NCI-H82 treated with DMSO at 0.1 percent for 48 hours (cell line): ENCODE measurements at regions not wholly inside any gene's neighbourhood (a gene's known extent, or its start where the extent isn't known, plus 50 kb on each side); places are given as distances from the start of the nearest gene placed in this dataset.

Experiments
- DNase-seq: peaks from one replicate; lab custom pipeline; 2025; ENCODE audit not compliant: unreplicated experiment; lab: John Stamatoyannopoulos, UW

- DNase-seq = no peak
Observed at GRCh38 chr1:69499203-69499803, 68.4 kb upstream of the LRRC7 start.

DNA sequence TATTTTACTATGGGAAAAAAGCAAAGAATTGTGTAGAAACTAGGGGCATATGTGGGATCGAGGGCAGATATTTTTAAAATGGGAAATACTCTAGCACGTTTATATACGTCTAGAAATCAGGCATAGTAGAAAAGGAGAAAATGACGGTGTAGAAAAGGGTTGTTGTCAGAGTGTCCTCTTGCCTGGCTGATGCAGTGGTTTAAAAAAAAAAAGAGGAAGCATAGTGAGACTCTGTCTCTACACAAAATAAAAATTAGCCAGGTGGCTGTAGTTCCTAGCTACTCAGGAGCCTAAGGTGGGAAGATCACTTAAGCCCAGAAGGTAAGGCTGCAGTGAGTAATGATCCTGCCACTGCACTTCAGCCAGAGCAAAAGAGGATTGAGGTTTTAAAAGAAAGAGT lies 64.7 kb upstream of the LRRC7 start:
- no peak for DNase-seq

DNA sequence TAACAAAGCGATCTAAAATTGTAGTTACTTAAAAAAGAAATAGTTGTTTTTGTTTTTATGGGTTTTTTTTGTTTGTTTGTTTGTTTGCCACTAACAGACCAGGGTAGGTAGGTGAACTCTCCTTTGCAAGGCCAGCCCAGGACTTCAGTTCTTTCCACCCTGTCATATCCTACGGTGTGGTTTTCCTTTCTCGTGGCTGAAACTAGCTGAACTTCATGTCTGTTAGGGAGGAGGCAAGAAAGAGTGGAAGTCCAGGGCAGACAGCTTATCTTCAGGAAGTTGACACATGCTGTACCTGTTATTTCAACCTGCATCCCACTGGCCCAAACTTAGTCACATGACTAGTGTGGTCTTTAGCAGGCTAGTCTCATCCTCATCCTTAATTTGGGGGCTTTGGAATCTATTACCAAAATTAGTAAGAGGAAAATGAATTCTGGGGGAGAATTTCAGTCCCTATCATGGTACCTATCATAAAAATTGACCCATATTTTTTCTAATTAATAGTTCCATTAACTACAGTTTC lies 62.9 kb upstream of the LRRC7 start:
- no peak for DNase-seq

DNA sequence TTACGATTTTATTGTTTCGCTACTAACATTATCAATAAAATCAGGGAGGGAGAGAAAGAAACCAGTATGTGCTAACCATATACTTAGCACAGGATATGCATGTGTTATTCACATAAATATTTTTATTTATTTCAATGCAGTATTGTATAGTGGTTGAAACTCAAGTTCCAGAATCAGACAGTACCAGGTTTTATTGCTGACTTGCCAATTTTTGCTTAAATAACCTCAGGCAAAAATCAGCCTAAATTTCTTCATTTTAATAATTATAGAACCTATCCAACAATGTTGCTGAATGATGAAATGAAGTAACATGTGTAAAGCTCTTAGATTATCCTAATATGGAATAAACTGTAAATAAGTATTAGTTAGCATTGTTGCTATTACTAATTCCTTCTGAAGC lies 61.4 kb upstream of the LRRC7 start:
- no peak for DNase-seq

DNA sequence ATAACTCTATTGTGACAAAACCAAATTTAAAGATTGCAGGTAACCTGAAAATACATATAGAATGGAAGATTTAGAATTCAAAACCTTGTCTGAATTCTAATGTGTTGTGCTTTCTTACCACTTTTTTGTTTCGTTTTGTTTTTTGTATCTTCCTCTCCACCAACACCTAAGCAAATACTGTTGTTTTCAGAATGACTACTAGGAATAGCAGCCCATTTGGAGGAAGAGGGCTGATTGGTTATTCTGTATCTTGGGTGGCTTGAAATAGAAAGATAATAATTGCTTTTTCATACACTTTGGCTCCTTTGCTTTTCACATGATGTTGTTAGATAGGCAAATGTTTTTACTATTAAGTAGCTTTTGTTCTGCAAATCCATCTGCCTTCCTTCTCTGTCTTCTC lies 61.0 kb upstream of the LRRC7 start:
- DNase-seq = no peak

- no peak for DNase-seq
Observed at GRCh38 chr1:69510026-69510425, 57.7 kb upstream of the LRRC7 start.

- DNase-seq = no peak
Observed at GRCh38 chr1:69511426-69512192, 56.1 kb upstream of the LRRC7 start.

GRCh38 chr1:69513601-69514000 lies 54.1 kb upstream of the LRRC7 start:
- no peak for DNase-seq
